Activated CD8-positive, alpha-beta T cell treated with anti-CD3 and anti-CD28 coated beads for 36 hours (primary cell): ENCODE measurements at regions not wholly inside any gene's neighbourhood (a gene's known extent, or its start where the extent isn't known, plus 50 kb on each side); places are given as distances from the start of the nearest gene placed in this dataset.

Experiments
- ATAC-seq: fragments of 200-7000 bp; cut with Tn5 transposase; one replicate; pipeline ENCODE4 v1.10.0; 2021; ENCODE audit warnings: mild to moderate bottlenecking, moderate library complexity
- CTCF ChIA-PET: fragments of 350-600 bp; sonication (Branson Sonifier 250); formaldehyde crosslinking; loops from one replicate; lab custom pipeline; 2021; ENCODE audit warnings: antibody characterized with exemption; lab: Charles Lee
- POLR2A ChIA-PET: fragments of 350-600 bp; sonication (Branson Sonifier 250); formaldehyde crosslinking; loops from one replicate; lab custom pipeline; 2021; ENCODE audit warnings: antibody characterized with exemption; lab: Charles Lee
- DNase-seq: peaks from one replicate; pipeline ENCODE4 v3.0.0-alpha.2; 2020
- H3K27ac Mint-ChIP-seq: one replicate; pipeline ENCODE4 v1.8.0; 2021; ENCODE audit warnings: mild to moderate bottlenecking, mixed read lengths
- H3K27me3 Mint-ChIP-seq: one replicate; pipeline ENCODE4 v1.8.0; 2021; ENCODE audit warnings: mixed read lengths
- H3K36me3 Mint-ChIP-seq: one replicate; pipeline ENCODE4 v1.8.0; 2021; ENCODE audit warnings: low read depth, mixed read lengths
- H3K4me1 Mint-ChIP-seq: one replicate; pipeline ENCODE4 v1.8.0; 2021; ENCODE audit warnings: low read depth, mixed read lengths
- H3K4me3 Mint-ChIP-seq: one replicate; pipeline ENCODE4 v1.8.0; 2021; ENCODE audit warnings: mild to moderate bottlenecking, moderate library complexity, mixed read lengths
- H3K9me3 Mint-ChIP-seq: one replicate; pipeline ENCODE4 v1.8.0; 2021; ENCODE audit warnings: mixed read lengths
- intact Hi-C: fragments of 100-400 bp; cut with micrococcal nuclease; formaldehyde crosslinking; loops from one replicate; pipeline ENCODE4 v1.10.0; 2022
- TF ChIP-seq, protein P1 (sequence below): fragments of 200-600 bp; IDR thresholded peaks from one replicate; pipeline ENCODE4 v1.8.0; 2022; ENCODE audit warnings: antibody characterized with exemption, mild to moderate bottlenecking

DNA sequence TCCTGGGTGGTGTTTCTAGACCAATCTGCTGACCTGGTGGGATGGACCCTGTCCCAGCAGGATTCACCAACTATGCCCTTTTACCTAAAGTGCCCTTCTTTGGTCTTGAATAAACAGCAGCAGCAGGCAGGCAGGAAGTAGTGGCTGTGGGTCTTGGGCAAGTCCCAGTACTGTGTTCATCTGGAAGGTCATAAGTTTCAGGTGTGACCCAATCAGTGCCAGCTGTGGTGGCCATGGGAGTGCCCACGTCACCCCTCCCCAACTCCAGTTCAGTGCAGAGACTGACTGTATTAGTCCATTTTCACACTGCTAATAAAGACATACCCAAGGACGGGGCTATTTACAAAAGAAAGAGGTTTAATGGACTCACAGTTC lies 148.3 kb upstream of the SRD5A2 start:
- POLR2A ChIA-PET, result interaction anchor here (0.6 kb wide), 1 partner anchor 136 kb away, joined by 3 read pairs; no protein-coding TSS in a partner anchor
- H3K27me3 Mint-ChIP-seq, result peaks cover 6% of the 10 kb centered on the region
- CTCF ChIA-PET, result no interaction called here
- no peak for DNase-seq
- H3K27ac Mint-ChIP-seq, result no peak overlapping the region
- H3K4me3 Mint-ChIP-seq, result no peak overlapping the region
- TF ChIP-seq, protein P1, sequence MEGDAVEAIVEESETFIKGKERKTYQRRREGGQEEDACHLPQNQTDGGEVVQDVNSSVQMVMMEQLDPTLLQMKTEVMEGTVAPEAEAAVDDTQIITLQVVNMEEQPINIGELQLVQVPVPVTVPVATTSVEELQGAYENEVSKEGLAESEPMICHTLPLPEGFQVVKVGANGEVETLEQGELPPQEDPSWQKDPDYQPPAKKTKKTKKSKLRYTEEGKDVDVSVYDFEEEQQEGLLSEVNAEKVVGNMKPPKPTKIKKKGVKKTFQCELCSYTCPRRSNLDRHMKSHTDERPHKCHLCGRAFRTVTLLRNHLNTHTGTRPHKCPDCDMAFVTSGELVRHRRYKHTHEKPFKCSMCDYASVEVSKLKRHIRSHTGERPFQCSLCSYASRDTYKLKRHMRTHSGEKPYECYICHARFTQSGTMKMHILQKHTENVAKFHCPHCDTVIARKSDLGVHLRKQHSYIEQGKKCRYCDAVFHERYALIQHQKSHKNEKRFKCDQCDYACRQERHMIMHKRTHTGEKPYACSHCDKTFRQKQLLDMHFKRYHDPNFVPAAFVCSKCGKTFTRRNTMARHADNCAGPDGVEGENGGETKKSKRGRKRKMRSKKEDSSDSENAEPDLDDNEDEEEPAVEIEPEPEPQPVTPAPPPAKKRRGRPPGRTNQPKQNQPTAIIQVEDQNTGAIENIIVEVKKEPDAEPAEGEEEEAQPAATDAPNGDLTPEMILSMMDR, result no peak
- H3K4me1 Mint-ChIP-seq, result no peaks in the 10 kb centered on the region
- no peaks in the 10 kb centered on the region for H3K9me3 Mint-ChIP-seq
- no peak for ATAC-seq
- no peaks in the 10 kb centered on the region for H3K36me3 Mint-ChIP-seq
- intact Hi-C loops, result no loop called here

DNA sequence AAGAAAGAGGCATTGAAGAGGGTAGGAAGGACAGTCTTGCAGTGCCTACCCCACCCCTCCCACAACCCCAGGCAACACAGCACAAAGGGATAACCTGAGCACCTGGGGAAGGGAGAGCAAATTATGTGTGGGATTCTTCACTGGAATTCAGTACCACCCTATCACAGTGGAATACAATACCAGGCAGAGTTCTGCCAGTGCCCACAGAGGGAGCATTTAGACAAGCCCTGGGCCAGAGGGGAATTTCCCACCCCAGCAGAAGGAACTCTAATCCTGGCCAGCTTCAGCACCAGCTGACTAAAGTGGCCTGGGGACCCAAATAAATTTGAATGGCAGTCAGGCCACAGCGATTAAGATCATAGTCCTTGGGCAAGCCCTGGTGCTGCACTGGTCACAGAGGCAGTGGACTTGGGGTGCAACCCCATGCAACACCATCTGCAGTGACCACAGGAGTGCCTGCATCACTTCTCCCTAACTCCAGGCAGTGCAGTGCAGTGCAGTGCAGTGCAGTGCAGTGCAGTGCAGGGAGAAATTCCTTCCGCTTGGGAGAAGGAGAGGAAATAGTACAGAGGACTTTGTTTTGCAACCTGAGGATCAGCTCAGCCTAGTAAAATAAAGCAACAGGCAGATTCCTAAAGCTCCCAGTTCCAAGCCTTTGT lies 147.8 kb upstream of the SRD5A2 start:
- TF ChIP-seq, protein P1, result no peak
- ATAC-seq (no peak), DNase-seq (no peak)
- CTCF ChIA-PET, result no interaction called here
- Mint-ChIP-seq H3K4me1 (no peaks in the 10 kb centered on the region), H3K9me3 (no peaks in the 10 kb centered on the region), H3K27ac (no peak overlapping the region), H3K27me3 (peaks cover 5% of the 10 kb centered on the region), H3K4me3 (no peak overlapping the region), H3K36me3 (no peaks in the 10 kb centered on the region)
- intact Hi-C loops, result no loop called here
- POLR2A ChIA-PET, result interaction anchor here (0.6 kb wide), 1 partner anchor 137 kb away, joined by 3 read pairs; no protein-coding TSS in a partner anchor

DNA sequence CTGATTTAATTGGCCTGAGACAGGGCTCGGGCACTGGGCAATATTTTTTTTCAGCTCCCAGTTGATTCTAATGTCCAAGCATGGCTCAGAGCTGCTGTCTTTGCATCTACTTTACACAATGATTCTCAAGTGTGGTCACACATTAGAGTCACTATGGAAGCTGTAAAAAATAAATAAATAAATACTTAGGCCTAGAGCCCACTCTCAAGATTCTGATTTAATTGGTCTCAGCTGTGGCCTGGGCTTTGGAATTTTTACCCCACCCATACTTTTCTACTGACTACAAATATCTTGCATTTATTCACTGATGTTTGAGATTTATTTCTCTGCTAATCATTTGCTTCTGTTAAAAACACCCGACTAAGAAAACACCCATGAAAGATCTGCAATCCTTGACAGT lies 145.7 kb upstream of the SRD5A2 start:
- Mint-ChIP-seq H3K27ac (no peak overlapping the region), H3K4me3 (no peak overlapping the region), H3K27me3 (peaks cover 5% of the 10 kb centered on the region), H3K9me3 (no peaks in the 10 kb centered on the region), H3K4me1 (no peaks in the 10 kb centered on the region), H3K36me3 (no peaks in the 10 kb centered on the region)
- POLR2A ChIA-PET, result no interaction called here
- CTCF ChIA-PET, result no interaction called here
- ATAC-seq (no peak), DNase-seq (no peak)
- intact Hi-C loops, result no loop called here
- TF ChIP-seq, protein P1, result no peak

DNA sequence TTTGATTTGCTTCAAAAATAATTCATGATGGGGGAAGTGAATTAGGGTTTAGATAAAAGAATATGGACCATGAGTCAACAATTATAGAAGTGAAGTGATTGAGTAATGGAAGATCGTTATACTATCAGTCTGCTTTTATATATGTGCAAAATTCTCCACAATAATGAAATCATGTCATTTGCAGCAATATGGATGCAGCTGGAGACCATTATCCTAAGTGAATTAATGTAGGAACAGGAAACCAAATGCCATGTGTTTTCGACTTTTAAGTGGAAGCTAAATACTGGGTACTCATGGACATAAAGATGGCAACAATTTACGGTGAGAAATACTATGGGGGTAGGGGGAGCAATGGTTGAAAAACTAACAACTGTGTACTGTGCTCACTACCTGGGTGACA lies 144.7 kb upstream of the SRD5A2 start:
- CTCF ChIA-PET, result no interaction called here
- Mint-ChIP-seq H3K4me1 (no peaks in the 10 kb centered on the region), H3K36me3 (no peaks in the 10 kb centered on the region), H3K27me3 (peaks cover 6% of the 10 kb centered on the region), H3K4me3 (no peak overlapping the region), H3K27ac (no peak overlapping the region), H3K9me3 (no peaks in the 10 kb centered on the region)
- POLR2A ChIA-PET, result no interaction called here
- intact Hi-C loops, result no loop called here
- TF ChIP-seq, protein P1, result no peak
- DNase-seq (no peak), ATAC-seq (no peak)

DNA sequence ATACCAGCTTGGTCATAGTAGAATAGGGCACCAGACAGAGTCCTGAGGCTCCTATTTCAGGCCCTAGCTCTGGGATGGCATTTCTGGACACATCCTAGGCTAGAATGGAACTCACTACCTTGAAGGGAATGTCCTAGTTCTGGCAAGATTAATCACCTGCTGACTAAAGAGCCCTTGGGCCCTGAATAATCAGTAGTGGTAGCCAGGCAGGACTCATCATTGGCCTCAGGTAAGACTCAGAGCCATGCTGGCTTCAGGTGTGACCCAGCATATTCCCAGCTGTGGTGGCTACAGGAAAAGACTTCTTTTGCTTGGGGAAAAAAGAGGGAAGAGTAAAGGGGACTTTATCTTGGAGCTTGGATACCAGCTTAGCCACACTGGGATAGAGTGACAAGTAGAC lies 131.0 kb upstream of the SRD5A2 start:
- peaks cover 2% of the 10 kb centered on the region for H3K36me3 Mint-ChIP-seq

More for the DNA sequence above, 131.0 kb upstream of the SRD5A2 start:
- DNase-seq, result no peak
- Mint-ChIP-seq H3K9me3 (peaks cover 2% of the 10 kb centered on the region), H3K4me1 (no peaks in the 10 kb centered on the region), H3K4me3 (no peak overlapping the region), H3K27me3 (peaks cover 7% of the 10 kb centered on the region), H3K27ac (no peak overlapping the region)
- ChIA-PET POLR2A (no interaction called here), CTCF (no interaction called here)
- TF ChIP-seq, protein P1, result no peak
- intact Hi-C loops, result no loop called here
- ATAC-seq, result no peak
